ENCODE measurements at regions not wholly inside any gene's neighbourhood (a gene's known extent, or its start where the extent isn't known, plus 50 kb on each side); places are given as distances from the start of the nearest gene placed in this dataset.
"Not testable (repeated sequence)": the region's sequence is repeated elsewhere in the genome, so short reads cannot be mapped to it uniquely, and the experiment has no call there.

DNA sequence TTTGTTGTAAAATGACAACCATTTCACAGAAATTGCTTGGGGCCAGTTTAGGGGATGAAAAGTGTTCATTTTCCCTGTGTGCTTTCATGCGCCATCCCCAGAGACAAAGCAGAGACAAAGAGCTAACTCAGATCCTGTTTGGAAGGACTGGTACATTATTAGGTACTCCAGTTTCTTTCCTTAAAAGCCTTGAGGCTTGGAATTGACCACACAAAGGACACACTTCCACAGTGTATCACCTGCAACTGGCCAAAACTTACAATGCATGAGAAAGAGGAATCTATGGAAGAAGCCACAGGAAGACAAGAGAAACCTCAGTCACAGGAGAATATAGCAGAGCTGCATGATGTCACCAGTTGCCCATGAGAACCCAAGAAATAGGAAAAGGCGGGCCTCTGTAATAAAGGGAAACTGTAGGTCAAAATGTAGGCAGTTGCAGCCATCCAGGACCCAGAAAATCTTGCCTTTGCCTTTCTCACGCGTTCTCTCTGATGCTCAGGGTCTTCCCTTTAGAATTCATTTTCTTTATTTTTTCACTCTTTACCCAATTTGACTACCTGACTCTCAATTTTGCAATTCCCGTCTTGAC, 339.0 kb downstream of the RMST start:
- no peak for DNase-seq

GRCh38 chr12:97805146-97805545, 342.5 kb downstream of the RMST start:
- DNase-seq = no peak

DNA sequence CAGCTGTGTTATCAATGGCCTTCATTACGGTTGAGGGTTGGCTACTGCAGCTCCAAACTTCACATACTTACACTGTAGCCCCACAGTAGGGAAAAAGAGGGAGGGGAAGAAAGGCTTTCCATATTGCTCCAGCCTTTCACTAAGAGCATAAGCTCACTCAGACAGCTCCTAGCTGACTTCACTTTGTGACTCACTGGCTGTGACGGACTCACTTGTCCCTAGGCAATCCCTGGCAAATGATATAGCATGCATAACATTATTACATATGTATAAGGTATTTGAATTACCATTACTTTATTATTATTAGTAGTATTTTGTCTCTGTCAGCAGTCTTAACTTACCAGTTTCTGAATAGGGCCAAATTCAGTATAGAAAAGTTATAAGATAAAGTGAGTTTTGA, 350.7 kb downstream of the RMST start:
- no peak for DNase-seq

DNA sequence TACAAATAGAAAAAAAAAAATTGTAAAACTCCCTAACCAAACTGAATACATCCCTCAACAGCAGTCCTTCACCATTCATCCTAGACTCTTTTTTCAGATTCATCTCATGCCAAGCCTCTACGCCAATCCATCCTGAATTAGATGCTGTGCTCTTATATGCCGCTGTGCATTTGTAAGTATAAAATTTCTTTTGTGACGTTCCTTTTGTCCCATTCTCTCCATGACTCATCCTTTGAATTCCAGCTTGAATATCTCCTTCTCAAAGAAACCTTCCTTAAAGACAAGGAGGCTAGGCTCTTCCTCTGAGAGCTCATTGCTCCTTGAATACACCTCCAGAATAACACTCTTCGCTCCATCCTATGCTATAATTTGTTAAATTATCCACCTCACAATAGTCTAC, 359.2 kb downstream of the RMST start:
- no peak for DNase-seq

DNA sequence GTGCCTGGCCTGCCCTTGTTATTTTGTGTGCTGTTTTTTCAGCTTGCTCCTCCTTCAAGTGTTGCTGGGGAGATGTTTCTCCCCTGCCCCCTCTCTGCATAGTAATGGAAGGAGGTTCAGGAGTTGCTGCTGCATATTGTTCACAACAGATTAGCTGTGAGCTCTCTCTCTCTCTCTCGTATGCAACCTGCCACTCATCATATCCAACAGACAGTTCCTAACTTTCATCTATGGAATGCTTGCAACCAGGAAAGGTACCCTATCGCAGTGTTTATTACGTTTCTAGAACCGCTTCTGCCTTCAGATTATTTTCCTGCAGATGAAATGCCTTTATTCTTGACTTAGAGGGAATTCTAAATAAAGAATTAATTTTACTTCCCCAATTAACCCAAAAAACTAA, 372.9 kb downstream of the RMST start:
- DNase-seq = no peak

- no peak for DNase-seq
Observed at GRCh38 chr12:97837401-97837800, 374.8 kb downstream of the RMST start.

GRCh38 chr12:97848051-97848450, 385.4 kb downstream of the RMST start:
- no peak for DNase-seq

GRCh38 chr12:97854477-97854876, 391.9 kb downstream of the RMST start:
- DNase-seq = no peak

- DNase-seq = no peak
Observed at GRCh38 chr12:97862072-97862471, 399.5 kb downstream of the RMST start.

DNA sequence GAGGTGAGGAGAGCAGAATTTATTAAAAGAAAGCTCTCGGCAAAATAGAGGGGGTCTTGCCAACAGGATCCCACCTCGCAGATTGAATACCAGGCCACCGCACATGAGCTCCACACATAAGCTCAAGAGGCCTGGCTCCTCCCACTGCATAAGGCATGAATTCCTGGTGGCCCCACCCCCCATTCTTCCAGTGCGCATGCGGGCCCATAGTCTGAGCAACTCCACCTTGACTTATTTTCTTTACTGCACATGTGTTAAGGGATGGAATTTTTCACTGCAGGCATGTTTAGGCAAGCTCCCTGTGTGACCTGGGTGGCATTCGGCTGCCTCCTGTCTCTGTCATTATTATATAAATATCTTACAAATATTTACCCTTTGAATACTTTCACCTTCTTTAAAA, 412.5 kb downstream of the RMST start:
- DNase-seq = no peak

GRCh38 chr12:97876780-97877179, 414.2 kb downstream of the RMST start:
- no peak for DNase-seq

- DNase-seq = no peak
Observed at GRCh38 chr12:97877404-97877803, 414.8 kb downstream of the RMST start.

GRCh38 chr12:97886511-97887176, 424.0 kb downstream of the RMST start:
- DNase-seq = no peak

DNA sequence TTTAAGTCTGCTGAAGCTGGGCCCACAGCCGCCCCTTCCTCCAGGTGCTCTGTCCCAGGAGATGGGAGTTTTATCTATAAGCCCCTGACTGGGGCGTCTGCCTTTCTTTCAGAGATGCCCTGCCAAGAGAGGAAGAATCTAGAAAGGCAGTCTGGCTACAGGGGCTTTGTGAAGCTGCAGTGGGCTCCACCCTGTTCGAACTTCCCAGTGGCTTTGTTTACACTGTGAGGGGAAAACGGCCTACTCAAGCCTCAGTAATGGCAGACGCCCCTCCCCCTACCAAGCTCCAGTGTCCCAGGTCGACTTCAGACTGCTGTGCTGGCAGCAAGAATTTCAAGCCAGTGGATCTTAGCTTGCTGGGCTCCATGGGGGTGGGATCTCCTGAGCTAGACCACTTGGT, 435.3 kb downstream of the RMST start:
- DNase-seq = not testable (repeated sequence)

DNA sequence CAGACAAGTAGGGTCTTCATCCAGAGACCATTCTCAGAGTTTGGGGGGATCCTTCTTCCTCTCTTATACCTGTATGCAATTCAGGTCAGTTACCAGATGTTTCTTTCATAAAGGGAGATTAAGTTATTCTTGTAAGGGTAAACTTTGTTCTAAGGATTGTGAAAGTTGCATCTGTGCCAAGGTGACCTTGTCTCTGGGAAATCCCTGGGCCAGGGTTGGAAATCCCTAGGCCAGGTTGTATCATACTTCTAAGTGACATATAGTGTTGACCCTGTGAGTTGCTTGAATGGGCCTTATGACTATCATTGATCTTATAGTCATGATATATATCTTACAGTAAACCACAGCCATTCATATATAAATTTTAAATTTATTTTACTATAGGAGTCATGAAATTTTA, 436.9 kb downstream of the RMST start:
- no peak for DNase-seq

DNA sequence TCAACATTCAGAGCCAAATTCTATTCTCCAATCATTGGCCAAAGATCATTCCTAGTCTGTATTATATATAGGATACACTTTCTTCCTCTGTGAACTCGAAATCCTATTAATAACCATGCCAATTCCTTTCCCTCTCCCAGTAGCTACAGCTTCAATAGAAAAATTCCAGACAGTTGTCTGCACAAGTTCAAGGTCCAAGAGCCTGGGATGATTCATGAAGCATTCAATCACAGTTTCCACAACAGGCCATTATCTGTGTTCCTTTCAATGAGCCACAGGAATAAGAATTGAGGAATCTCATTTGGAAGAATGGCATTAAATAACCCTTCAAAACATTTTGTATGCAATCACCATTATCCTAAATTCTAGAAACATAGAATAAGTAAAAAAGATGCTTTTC, 437.4 kb downstream of the RMST start:
- DNase-seq = no peak

- no peak for DNase-seq
Observed at GRCh38 chr12:97903356-97903755, 440.8 kb downstream of the RMST start.

GRCh38 chr12:97907504-97907903, 444.9 kb downstream of the RMST start:
- DNase-seq = no peak

GRCh38 chr12:97910559-97910958, 448.0 kb downstream of the RMST start:
- no peak for DNase-seq

- DNase-seq = no peak
Observed at GRCh38 chr12:97912943-97913342, 450.3 kb downstream of the RMST start.

DNA sequence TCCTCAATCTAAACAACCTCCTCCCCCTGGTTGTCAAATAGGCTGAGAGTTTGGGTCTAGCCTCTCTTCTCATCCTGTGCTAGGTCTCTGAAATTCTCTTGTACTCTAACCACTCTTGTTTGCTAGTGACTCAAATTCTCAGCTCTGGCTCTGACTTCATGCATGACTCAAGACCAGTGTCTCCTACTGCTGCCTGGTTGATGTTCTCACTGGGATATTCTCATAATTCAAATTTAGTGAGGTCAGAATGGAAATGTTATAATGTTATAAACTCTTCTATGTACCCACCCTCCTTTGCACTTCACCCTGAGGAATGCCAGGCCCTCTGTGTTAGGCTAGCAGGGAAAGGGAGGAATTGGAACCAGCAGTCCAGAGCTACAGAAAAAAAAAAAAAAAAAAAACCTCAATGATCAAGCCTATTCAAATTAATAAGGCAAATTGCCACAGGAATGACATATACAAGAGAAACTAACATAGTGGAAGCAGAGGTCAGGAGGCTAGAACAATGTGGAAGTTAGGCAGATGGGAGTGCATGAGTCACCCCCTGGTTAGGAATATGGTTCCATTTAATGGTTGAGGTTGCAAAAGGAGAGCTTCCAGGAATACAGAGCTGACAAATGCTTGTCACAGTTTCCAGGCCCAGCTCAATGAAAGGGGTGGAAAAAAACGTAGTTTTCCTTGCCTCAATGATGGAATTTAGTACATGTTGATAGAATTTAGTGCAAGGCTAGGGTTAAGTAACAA, 459.5 kb downstream of the RMST start:
- no peak for DNase-seq

GRCh38 chr12:97923546-97923945, 460.9 kb downstream of the RMST start:
- DNase-seq = no peak

- no peak for DNase-seq
Observed at GRCh38 chr12:97924122-97924521, 461.5 kb downstream of the RMST start.

- DNase-seq = no peak
Observed at GRCh38 chr12:97927977-97928376, 465.4 kb downstream of the RMST start.

Data from GF-D8 (cell line).